PC-9 (cell line): ENCODE measurements at regions not wholly inside any gene's neighbourhood (a gene's known extent, or its start where the extent isn't known, plus 50 kb on each side); places are given as distances from the start of the nearest gene placed in this dataset.
A peak's percentile ranks its signal among the peaks of the same experiment; 100 is the strongest.

ENCODE experiments used
- BruUV-seq: library from RNA; stranded (reverse); fragments of 400-500 nt; replicated peaks from 2 replicates; lab custom pipeline; 2021; lab: Mats Ljungman, UMichigan
- CTCF ChIA-PET: fragments of 300-600 bp; sonication (Branson Sonifier 250); formaldehyde crosslinking; loops from one replicate; lab custom pipeline; 2022; ENCODE audit warnings: antibody characterized with exemption; lab: Charles Lee
- POLR2A ChIA-PET: fragments of 300-600 bp; sonication (Branson Sonifier 250); formaldehyde crosslinking; loops from one replicate; lab custom pipeline; 2022; ENCODE audit warnings: antibody characterized with exemption; ENCODE audit not compliant: unreplicated experiment; lab: Charles Lee
- DNase-seq, 2 experiments: peaks; one replicate each; pipeline versions ENCODE4 v3.0.0 to v3.0.0-alpha.2; 2015 to 2022; ENCODE audit warnings: mixed read lengths in 1 of 2
- H2AFZ ChIP-seq: fragments of 200-600 bp; sonication (generic); 2 replicates; pipeline ENCODE4 v1.8.1; 2017; ENCODE audit warnings: antibody characterized with exemption
- H3F3A ChIP-seq: fragments of 200-600 bp; sonication (generic); 2 replicates; pipeline ENCODE4 v1.8.1; 2017; ENCODE audit warnings: antibody characterized with exemption, mild to moderate bottlenecking, low read depth; ENCODE audit not compliant: insufficient read depth
- H3K27ac ChIP-seq: fragments of 200-600 bp; sonication (generic); 2 replicates; pipeline ENCODE4 v1.6.1; 2016; ENCODE audit warnings: mixed run types
- H3K27me3 ChIP-seq: fragments of 200-600 bp; sonication (generic); 2 replicates; pipeline ENCODE4 v1.6.1; 2016; ENCODE audit warnings: low read depth, mixed run types; ENCODE audit not compliant: insufficient read depth
- H3K36me3 ChIP-seq: fragments of 200-600 bp; sonication (generic); 2 replicates; pipeline ENCODE4 v1.6.1; 2016; ENCODE audit warnings: low read depth, mixed run types
- H3K4me1 ChIP-seq: fragments of 200-600 bp; sonication (generic); replicated peaks from 2 replicates; pipeline ENCODE4 v1.6.1; 2016; ENCODE audit warnings: mixed run types; ENCODE audit not compliant: insufficient read depth
- H3K4me2 ChIP-seq: fragments of 200-600 bp; sonication (generic); 2 replicates; pipeline ENCODE4 v1.6.1; 2017; ENCODE audit warnings: mixed run types
- H3K4me3 ChIP-seq: fragments of 200-600 bp; sonication (generic); 2 replicates; pipeline ENCODE4 v1.6.1; 2016; ENCODE audit warnings: mixed run types
- H3K79me2 ChIP-seq: fragments of 200-600 bp; sonication (generic); 2 replicates; pipeline ENCODE4 v1.6.1; 2017; ENCODE audit warnings: low read depth, mixed run types
- H3K9me2 ChIP-seq: fragments of 200-600 bp; sonication (generic); 2 replicates; pipeline ENCODE4 v1.8.1; 2017; ENCODE audit warnings: mild to moderate bottlenecking; ENCODE audit not compliant: insufficient read depth
- H3K9me3 ChIP-seq: fragments of 200-600 bp; sonication (generic); 2 replicates; pipeline ENCODE4 v1.8.1; 2016; ENCODE audit warnings: low read depth; ENCODE audit not compliant: insufficient read depth
- H4K20me1 ChIP-seq: fragments of 200-600 bp; sonication (generic); 2 replicates; pipeline ENCODE4 v1.8.1; 2017; ENCODE audit not compliant: insufficient read depth
- EZH2 ChIP-seq: fragments of 200-600 bp; sonication (generic); IDR thresholded peaks from 2 replicates; pipeline ENCODE4 v1.8.0; 2017; ENCODE audit warnings: antibody characterized with exemption, low read depth
- intact Hi-C: fragments of 100-400 bp; cut with micrococcal nuclease; formaldehyde crosslinking; loops from one replicate; pipeline ENCODE4 v1.10.0; 2022; ENCODE audit not compliant: unreplicated experiment
- TF ChIP-seq, protein P1 (sequence below): fragments of 200-600 bp; sonication (generic); conservative IDR thresholded peaks from 2 replicates; pipeline ENCODE4 v1.6.1; 2017; ENCODE audit warnings: mixed run types, antibody characterized with exemption, mild to moderate bottlenecking, moderate library complexity

DNA sequence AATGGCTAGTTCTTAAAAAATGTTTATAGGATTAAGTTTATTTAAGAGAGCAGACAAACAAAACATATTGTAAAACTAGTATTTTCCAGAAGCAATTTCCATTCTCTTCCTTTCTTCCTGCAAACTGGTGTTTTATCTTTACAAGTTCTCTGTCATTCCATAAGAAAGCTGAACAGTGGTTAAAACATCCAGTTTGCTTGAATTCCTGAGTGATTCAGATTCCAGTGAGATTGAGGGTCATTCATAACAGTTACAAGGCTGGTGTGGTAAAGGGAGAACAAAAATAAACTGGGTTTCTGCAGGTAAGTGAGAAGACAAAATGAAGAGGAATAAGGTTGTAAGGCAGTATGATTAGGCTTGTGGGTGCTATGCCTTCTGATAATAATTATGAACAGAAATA lies 544.8 kb upstream of the DIPK2B start:
- Histone ChIP-seq H3K36me3 (peaks cover 11% of the 10 kb centered on the region; the same call in 1 of the 2 replicates), H2AFZ (no peak overlapping the region), H3K79me2 (0 out of 2 replicates have a peak, but pooled peaks cover 11% of the 10 kb centered on the region), H3K9me2 (no peaks in the 10 kb centered on the region), H3K4me3 (no peak overlapping the region), H3K9me3 (no peaks in the 10 kb centered on the region), H3K4me2 (no peak overlapping the region), H3K27ac (no peak overlapping the region), H3F3A (peaks cover 28% of the 10 kb centered on the region), H3K27me3 (no peaks in the 10 kb centered on the region), H4K20me1 (no peaks in the 10 kb centered on the region; the same call in 1 of the 2 replicates), H3K4me1 (no peaks in the 10 kb centered on the region)
- no TSS peak for BruUV-seq
- TF ChIP-seq, protein P1, sequence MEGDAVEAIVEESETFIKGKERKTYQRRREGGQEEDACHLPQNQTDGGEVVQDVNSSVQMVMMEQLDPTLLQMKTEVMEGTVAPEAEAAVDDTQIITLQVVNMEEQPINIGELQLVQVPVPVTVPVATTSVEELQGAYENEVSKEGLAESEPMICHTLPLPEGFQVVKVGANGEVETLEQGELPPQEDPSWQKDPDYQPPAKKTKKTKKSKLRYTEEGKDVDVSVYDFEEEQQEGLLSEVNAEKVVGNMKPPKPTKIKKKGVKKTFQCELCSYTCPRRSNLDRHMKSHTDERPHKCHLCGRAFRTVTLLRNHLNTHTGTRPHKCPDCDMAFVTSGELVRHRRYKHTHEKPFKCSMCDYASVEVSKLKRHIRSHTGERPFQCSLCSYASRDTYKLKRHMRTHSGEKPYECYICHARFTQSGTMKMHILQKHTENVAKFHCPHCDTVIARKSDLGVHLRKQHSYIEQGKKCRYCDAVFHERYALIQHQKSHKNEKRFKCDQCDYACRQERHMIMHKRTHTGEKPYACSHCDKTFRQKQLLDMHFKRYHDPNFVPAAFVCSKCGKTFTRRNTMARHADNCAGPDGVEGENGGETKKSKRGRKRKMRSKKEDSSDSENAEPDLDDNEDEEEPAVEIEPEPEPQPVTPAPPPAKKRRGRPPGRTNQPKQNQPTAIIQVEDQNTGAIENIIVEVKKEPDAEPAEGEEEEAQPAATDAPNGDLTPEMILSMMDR = no peak
- TF ChIP-seq EZH2 = no peak
- no peak for DNase-seq
- CTCF ChIA-PET = no interaction called here
- intact Hi-C loops = no loop called here
- POLR2A ChIA-PET = interaction anchor here (0.7 kb wide), 1 partner anchor 612 kb away, joined by 5 read pairs; no protein-coding TSS in a partner anchor

- H3K4me1 ChIP-seq = no peaks in the 10 kb centered on the region
- intact Hi-C loops = no loop called here
- POLR2A ChIA-PET = no interaction called here
These were observed 543.4 kb upstream of the DIPK2B start for GRCh38 chrX:45743906-45744625.

DNA sequence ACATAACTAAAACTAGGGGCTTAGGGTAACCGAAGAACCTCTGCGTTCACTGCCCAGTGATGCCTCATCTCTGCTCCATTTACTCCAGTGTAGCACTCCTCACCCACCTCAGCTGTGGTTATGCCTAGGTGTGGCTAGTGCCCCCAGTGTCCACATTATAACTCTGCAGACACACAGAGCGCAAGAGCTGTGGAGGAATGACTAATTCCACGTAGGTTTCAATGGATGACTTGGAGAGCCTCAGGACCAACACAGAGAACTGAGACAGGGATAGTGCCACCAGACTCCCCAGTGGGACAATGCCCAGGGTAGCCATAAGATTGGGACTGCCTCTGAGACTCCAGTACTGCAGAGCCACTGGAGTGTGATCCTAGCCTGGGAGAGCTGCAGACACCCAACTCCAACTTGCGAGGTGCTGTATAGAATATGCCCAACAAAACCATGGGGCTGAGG lies 542.4 kb upstream of the DIPK2B start:
- H3K9me3 ChIP-seq = no peaks in the 10 kb centered on the region
- H2AFZ ChIP-seq = no peak overlapping the region
- H3K4me3 ChIP-seq = no peak overlapping the region
- no TSS peak for BruUV-seq
- intact Hi-C loops = no loop called here
- no peak overlapping the region for H3K4me2 ChIP-seq
- no peak for TF ChIP-seq EZH2
- TF ChIP-seq, protein P1 = no peak
- POLR2A ChIA-PET = no interaction called here
- CTCF ChIA-PET = no interaction called here
- H3K27ac ChIP-seq = peak overlapping the region; percentile 23; the same call in 1 of the 2 replicates
- peaks cover 11% of the 10 kb centered on the region; the same call in 1 of the 2 replicates for H3K36me3 ChIP-seq
- no peaks in the 10 kb centered on the region; the same call in 1 of the 2 replicates for H4K20me1 ChIP-seq
- no peaks in the 10 kb centered on the region for H3K27me3 ChIP-seq
- peak in 1 of 2 experiments; percentile 41 for DNase-seq
- no peaks in the 10 kb centered on the region for H3K4me1 ChIP-seq
- peaks cover 27% of the 10 kb centered on the region for H3F3A ChIP-seq
- H3K9me2 ChIP-seq = no peaks in the 10 kb centered on the region
- H3K79me2 ChIP-seq = 0 out of 2 replicates have a peak, but pooled peaks cover 4% of the 10 kb centered on the region

More at GRCh38 chrX:45743906-45744625, 543.4 kb upstream of the DIPK2B start:
- Histone ChIP-seq H3K27me3 (no peaks in the 10 kb centered on the region), H3K36me3 (peaks cover 11% of the 10 kb centered on the region; the same call in 1 of the 2 replicates), H3F3A (peaks cover 27% of the 10 kb centered on the region), H4K20me1 (no peaks in the 10 kb centered on the region; the same call in 1 of the 2 replicates), H3K79me2 (0 out of 2 replicates have a peak, but pooled peaks cover 4% of the 10 kb centered on the region), H3K4me2 (no peak overlapping the region), H2AFZ (no peak overlapping the region), H3K9me3 (no peaks in the 10 kb centered on the region), H3K9me2 (no peaks in the 10 kb centered on the region), H3K4me3 (no peak overlapping the region), H3K27ac (peak overlapping the region; percentile 23; the same call in 1 of the 2 replicates)
- no TSS peak for BruUV-seq
- no peak for DNase-seq
- CTCF ChIA-PET = no interaction called here
- TF ChIP-seq, protein P1 = no peak
- TF ChIP-seq EZH2 = no peak
